ENCODE measurements at regions not wholly inside any gene's neighbourhood (a gene's known extent, or its start where the extent isn't known, plus 50 kb on each side); places are given as distances from the start of the nearest gene placed in this dataset.

GRCh38 chr6:55052846-55053245, 121.5 kb upstream of the HCRTR2 start:
- DNase-seq, result no peak
- Histone ChIP-seq H3K4me3 (replicated peaks in 1 of 3; ENCODE audit: low read depth in 2 of 3, low read length in 3 of 3) (no peak overlapping the region), H3K36me3 (replicated peaks in 1 of 2; ENCODE audit: control insufficient read depth in 1 of 2, insufficient read depth in 2 of 2, low read length in 2 of 2) (no peaks in the 10 kb centered on the region), H3K27me3 (ENCODE audit: control insufficient read depth in 2 of 2, insufficient read depth in 2 of 2, low read length in 2 of 2) (no peaks in the 10 kb centered on the region), H4K20me1 (ENCODE audit: insufficient read depth, low read length) (no peaks in the 10 kb centered on the region), H3K9me3 (replicated peaks in 1 of 2; ENCODE audit: control insufficient read depth in 1 of 2, insufficient read depth in 1 of 2, low read length in 2 of 2) (no peaks in the 10 kb centered on the region), H3K27ac (ENCODE audit: low read depth in 1 of 2, low read length in 2 of 2) (no peak overlapping the region), H3K9ac (ENCODE audit: insufficient read depth, low read length, poor library complexity, severe bottlenecking) (no peak overlapping the region), H2AFZ (ENCODE audit: insufficient read depth, low read depth, low read length, poor library complexity, severe bottlenecking) (no peak overlapping the region), H3K4me2 (replicated peaks; ENCODE audit: extremely low read depth, low read length, poor library complexity, severe bottlenecking) (no peak overlapping the region), H3K4me1 (ENCODE audit: control insufficient read depth in 1 of 2, insufficient read depth in 2 of 2, low read length in 2 of 2) (peaks cover 9% of the 10 kb centered on the region in 2 donors), H3K79me2 (ENCODE audit: insufficient read depth, low read length) (no peaks in the 10 kb centered on the region)
- TF ChIP-seq CTCF (IDR thresholded peaks at IDR 0.05), result no peak
- H3K36me3 Mint-ChIP-seq, result no peaks in the 10 kb centered on the region
- H3K27ac Mint-ChIP-seq, result no peak overlapping the region
- peaks cover 0 to 4% (median 2%) of the 10 kb centered on the region in 3 donors for H3K27me3 Mint-ChIP-seq (ENCODE audit: low read depth in 3 of 3)
- intact Hi-C loops (cut with micrococcal nuclease), result no loop called here
- no peak overlapping the region for H3K4me3 Mint-ChIP-seq
- peaks cover 0 to 5% (median 2%) of the 10 kb centered on the region in 7 donors for H3K9me3 Mint-ChIP-seq
- H3K4me1 Mint-ChIP-seq, result peaks cover 6% of the 10 kb centered on the region

- no peak for TF ChIP-seq CTCF (IDR thresholded peaks at IDR 0.05)
- DNase-seq, result no peak
- peak overlapping the region in 1 of 2 donors; percentile 37 for H3K4me3 Mint-ChIP-seq
- H3K4me1 ChIP-seq (ENCODE audit: control insufficient read depth in 1 of 2, insufficient read depth in 2 of 2, low read length in 2 of 2), result no peaks in the 10 kb centered on the region
- H3K27ac ChIP-seq (ENCODE audit: low read depth in 1 of 2, low read length in 2 of 2), result no peak overlapping the region
- peaks cover 4 to 9% of the 10 kb centered on the region in 2 donors for H3K9me3 ChIP-seq (replicated peaks in 1 of 2; ENCODE audit: control insufficient read depth in 1 of 2, insufficient read depth in 1 of 2, low read length in 2 of 2)
- no peaks in the 10 kb centered on the region for H3K36me3 ChIP-seq (replicated peaks in 1 of 2; ENCODE audit: control insufficient read depth in 1 of 2, insufficient read depth in 2 of 2, low read length in 2 of 2)
- H3K27me3 Mint-ChIP-seq (ENCODE audit: low read depth in 3 of 3), result peaks cover 0 to 3% (median 2%) of the 10 kb centered on the region in 3 donors
- no peaks in the 10 kb centered on the region for H3K4me1 Mint-ChIP-seq
- peaks cover 6 to 23% (median 16%) of the 10 kb centered on the region in 7 donors for H3K9me3 Mint-ChIP-seq
- no peaks in the 10 kb centered on the region for H3K27me3 ChIP-seq (ENCODE audit: control insufficient read depth in 2 of 2, insufficient read depth in 2 of 2, low read length in 2 of 2)
- H2AFZ ChIP-seq (ENCODE audit: insufficient read depth, low read depth, low read length, poor library complexity, severe bottlenecking), result no peak overlapping the region
- H3K27ac Mint-ChIP-seq, result no peak overlapping the region
- intact Hi-C loops (cut with micrococcal nuclease), result no loop called here
- H4K20me1 ChIP-seq (ENCODE audit: insufficient read depth, low read length), result no peaks in the 10 kb centered on the region
- H3K79me2 ChIP-seq (ENCODE audit: insufficient read depth, low read length), result no peaks in the 10 kb centered on the region
- no peak overlapping the region for H3K4me2 ChIP-seq (replicated peaks; ENCODE audit: extremely low read depth, low read length, poor library complexity, severe bottlenecking)
- no peak overlapping the region for H3K4me3 ChIP-seq (replicated peaks in 1 of 3; ENCODE audit: low read depth in 2 of 3, low read length in 3 of 3)
- H3K9ac ChIP-seq (ENCODE audit: insufficient read depth, low read length, poor library complexity, severe bottlenecking), result no peak overlapping the region
- H3K36me3 Mint-ChIP-seq, result no peaks in the 10 kb centered on the region
These were observed 115.6 kb upstream of the HCRTR2 start for GRCh38 chr6:55058682-55059081.
